LNCaP clone FGC (cell line): ENCODE measurements at regions not wholly inside any gene's neighbourhood (a gene's known extent, or its start where the extent isn't known, plus 50 kb on each side); places are given as distances from the start of the nearest gene placed in this dataset.
"Not testable (repeated sequence)": the region's sequence is repeated elsewhere in the genome, so short reads cannot be mapped to it uniquely, and the experiment has no call there.

Source experiments
- DNase-seq: peaks from one replicate; pipeline ENCODE4 v3.0.0-alpha.2; 2011; ENCODE audit warnings: low read depth
- H3K4me3 ChIP-seq: 2 replicates; pipeline ENCODE4 v1.5.1; 2011; ENCODE audit warnings: mild to moderate bottlenecking, low read depth, low read length, control low read depth
- CTCF ChIP-seq: IDR thresholded peaks from 2 replicates; pipeline ENCODE4 v1.5.1; 2012; ENCODE audit warnings: mild to moderate bottlenecking; ENCODE audit not compliant: control insufficient read depth, insufficient read depth; ENCODE audit errors: extremely low read depth

- no peak for TF ChIP-seq CTCF
- no peak overlapping the region for H3K4me3 ChIP-seq
- no peak for DNase-seq
These were observed 149.9 kb downstream of the MRPL39 start for GRCh38 chr21:25457411-25457810.

- no peak for DNase-seq
- H3K4me3 ChIP-seq = no peak overlapping the region
- no peak for TF ChIP-seq CTCF
These were observed 150.6 kb downstream of the MRPL39 start for GRCh38 chr21:25456672-25457071.

- DNase-seq = no peak
- H3K4me3 ChIP-seq = no peak overlapping the region
- TF ChIP-seq CTCF = no peak
These were observed 153.8 kb downstream of the MRPL39 start for GRCh38 chr21:25453524-25453923.

- no peak overlapping the region for H3K4me3 ChIP-seq
- TF ChIP-seq CTCF = no peak
- no peak for DNase-seq
These were observed 157.3 kb downstream of the MRPL39 start for GRCh38 chr21:25449950-25450349.

- DNase-seq = peak; percentile 28
- H3K4me3 ChIP-seq = no peak overlapping the region
- no peak for TF ChIP-seq CTCF
These were observed 165.4 kb downstream of the MRPL39 start for GRCh38 chr21:25441835-25442234.

GRCh38 chr21:25437465-25437864 is 169.8 kb downstream of the MRPL39 start:
- not testable (repeated sequence) for DNase-seq, H3K4me3 ChIP-seq

- DNase-seq = no peak
- no peak for TF ChIP-seq CTCF
These were observed 178.7 kb downstream of the MRPL39 start for GRCh38 chr21:25428537-25428936.

GRCh38 chr21:25427828-25428227 is 179.5 kb downstream of the MRPL39 start:
- no peak overlapping the region for H3K4me3 ChIP-seq
- DNase-seq = no peak
- no peak for TF ChIP-seq CTCF

More at GRCh38 chr21:25428537-25428936, 178.7 kb downstream of the MRPL39 start:
- no peak overlapping the region for H3K4me3 ChIP-seq
